ENCODE measurements at regions not wholly inside any gene's neighbourhood (a gene's known extent, or its start where the extent isn't known, plus 50 kb on each side); places are given as distances from the start of the nearest gene placed in this dataset.

- TF ChIP-seq EP300 (IDR thresholded peaks at IDR 0.05; ENCODE audit: low read depth in 2 of 2, low read length in 2 of 2) (no peak), EP300 (CRISPR knock-in tag; IDR thresholded peaks at IDR 0.05; ENCODE audit: borderline replicate concordance) (no peak), CTCF (CRISPR knock-in tag; IDR thresholded peaks at IDR 0.05) (no peak), ZBTB46 (CRISPR knock-in tag; IDR thresholded peaks at IDR 0.05; ENCODE audit: borderline replicate concordance) (no peak), ZBTB1 (CRISPR knock-in tag; IDR thresholded peaks at IDR 0.05; ENCODE audit: borderline replicate concordance) (no peak)
These were observed 86.4 kb upstream of the SPRED2 start for GRCh38 chr2:65518751-65519150.
